Stimulated activated CD4-positive, alpha-beta T cell treated with anti-CD3 and anti-CD28 coated beads, Interleukin-2, amount 100 ng/mL, for 48 hours (primary cell): ENCODE measurements at regions not wholly inside any gene's neighbourhood (a gene's known extent, or its start where the extent isn't known, plus 50 kb on each side); places are given as distances from the start of the nearest gene placed in this dataset.

Experiments used
- DNase-seq, 2 donors: peaks; one replicate each; pipeline ENCODE4 v3.0.0-alpha.2; 2020

DNA sequence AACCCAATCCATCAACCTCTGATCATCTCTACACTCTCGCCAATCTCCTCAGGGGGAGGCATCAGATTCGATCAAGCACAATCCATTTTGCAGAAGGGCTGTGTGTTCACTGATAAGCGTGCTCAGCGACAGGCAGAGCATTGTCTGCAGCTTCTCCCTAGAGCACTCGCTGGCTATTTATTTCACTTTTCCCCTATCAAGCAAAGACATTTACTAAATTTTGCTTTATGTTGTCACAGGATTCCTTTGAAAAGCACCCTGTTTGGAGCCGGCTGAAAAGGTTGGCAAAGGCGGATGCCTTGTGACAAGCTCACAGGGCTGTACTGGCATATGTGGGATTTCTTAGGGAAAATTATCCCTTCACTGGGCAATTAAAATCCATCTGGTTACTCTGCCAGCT, 1381.5 kb upstream of the TENM4 start:
- no peak for DNase-seq

DNA sequence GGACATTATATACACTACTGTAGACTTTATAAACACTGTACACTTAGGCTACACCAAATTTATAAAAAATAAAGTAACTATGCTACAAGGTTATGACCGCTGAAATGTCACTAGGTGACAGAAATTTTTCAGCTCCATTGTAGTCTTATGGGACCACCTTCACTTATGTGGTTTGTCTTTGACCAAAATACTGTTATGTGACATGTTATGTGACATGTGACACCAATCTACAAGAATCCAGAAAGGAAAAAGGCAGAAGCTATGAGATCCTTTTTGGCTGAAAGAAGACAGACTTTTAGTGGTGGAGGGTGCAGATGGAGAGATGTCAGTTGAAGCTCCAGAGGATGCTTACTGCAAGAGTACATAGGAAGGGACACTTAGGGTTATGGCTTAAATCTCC, 1378.4 kb upstream of the TENM4 start:
- DNase-seq: no peak

DNA sequence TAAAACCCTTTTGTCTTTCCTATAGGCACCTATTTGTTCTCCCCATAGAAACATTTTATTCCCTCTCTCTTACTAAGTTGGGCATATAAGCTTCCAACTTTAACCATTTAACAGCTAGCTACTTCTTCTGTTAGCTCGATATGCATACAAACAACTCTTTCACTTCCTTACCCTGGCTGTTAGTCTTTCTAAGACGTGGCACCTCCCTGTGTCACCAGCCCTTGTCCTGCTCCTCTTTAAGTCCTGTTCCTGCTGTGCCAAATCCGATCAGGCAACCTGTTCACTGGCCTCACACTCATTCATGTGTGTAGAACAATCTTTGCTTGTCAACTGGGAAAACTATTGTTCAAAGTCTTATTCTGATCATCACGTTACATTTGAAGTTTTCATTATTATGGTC, 1376.1 kb upstream of the TENM4 start:
- DNase-seq: no peak

DNA sequence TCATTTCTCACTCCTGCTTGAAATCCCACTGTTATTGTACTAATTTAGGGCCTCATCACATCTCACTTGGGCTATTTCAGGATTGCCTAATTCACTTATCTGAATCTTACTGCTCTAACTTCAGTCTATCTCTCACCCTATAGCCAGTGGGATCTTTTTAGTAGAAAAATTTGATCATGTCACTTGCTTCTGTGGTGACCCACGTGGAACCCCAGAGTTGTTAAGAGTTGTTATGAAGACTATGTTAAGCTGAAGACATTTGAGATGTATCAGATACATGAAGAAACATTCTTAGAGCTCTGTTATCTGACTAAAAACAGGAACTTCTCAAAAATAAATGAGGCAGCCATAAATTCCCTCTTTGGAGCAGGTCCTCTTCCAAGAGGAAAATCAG, 1375.6 kb upstream of the TENM4 start:
- no peak for DNase-seq

DNA sequence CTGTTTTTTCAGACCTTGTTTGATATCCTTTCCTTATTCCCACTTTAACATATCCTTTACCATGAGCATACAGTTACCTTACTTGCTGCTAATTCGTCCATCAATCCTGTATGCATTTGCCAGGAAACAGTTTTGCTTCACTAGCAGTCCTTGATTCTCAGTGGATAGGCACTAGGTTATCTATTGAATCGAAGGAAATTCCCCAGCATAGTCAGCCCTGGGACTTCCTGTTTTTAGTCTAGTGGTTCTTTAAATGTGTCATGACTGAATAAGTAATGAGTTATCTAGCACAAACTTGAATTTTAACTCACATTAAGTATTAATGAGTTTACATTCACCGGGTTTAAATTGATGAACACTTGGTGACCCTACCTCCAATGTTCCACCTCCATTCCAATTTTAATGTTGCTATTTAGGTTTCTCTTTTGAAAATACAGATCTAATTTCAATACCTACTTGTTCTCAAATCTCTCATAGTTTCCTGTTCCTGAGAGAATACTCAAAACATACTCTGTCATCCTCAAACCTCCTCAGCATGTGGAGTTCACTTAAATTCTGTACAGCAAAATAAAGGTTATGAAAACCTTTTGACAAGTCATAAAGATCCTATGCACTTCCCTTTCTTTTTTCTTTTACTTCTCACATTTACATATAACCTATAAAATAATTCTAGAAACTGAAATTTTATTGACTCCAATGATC, 1375.1 kb upstream of the TENM4 start:
- DNase-seq: no peak

DNA sequence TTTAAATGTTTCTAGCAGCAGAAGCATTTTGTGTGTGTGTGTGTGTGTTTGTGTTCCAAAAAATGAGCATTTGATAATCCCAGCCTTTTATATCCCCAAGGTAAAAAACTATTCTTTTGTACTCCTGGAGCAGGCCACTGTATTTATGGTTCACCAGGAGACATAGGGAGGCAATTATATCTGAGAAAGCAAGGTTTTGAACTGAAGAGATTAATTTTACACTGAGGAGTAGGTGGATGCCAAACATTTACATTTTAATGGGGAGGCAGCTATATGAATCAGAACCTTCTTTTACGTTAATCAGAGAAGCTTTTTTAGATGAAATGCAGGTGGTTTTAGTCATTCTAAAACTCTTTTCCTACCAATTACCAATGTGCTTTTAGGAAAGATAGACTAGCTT, 1374.0 kb upstream of the TENM4 start:
- no peak for DNase-seq

DNA sequence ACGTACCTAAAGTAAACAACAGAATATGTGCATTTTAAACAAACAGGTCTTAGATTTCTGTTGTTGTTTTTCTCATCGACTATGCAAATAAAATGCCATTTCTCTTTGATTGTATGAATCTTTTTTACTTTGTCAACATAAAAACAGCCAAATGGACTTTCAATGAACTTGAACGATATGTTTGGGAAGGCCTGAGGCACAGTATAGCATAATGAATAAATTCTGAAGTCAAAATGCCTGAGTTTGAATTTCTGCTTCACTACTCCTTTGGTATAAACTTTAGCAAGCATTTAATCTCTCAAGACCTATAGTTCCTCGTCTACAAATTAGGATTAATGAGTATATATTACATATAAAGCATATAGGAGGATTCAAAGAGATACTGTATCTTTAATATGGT, 1369.9 kb upstream of the TENM4 start:
- no peak for DNase-seq

DNA sequence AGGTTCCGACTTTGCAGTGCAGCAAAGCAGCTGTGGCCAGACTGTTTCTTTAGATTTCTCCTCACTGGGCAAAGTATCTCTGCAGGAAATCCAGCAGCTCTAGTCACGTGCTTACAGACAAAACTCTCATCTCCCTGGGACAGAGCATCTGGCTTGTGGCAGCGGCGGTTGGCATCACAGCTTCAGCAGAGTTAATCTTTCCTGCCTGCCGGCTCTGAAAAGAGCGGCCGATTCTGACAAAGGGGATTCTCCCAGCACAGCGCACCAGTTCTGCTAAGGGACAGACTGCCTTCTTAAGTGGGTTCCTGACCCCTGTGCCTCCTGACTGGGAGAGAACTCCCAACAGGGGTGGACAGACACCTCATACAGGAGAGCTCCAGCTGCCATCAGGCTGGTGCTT, 1357.3 kb upstream of the TENM4 start:
- no peak for DNase-seq

DNA sequence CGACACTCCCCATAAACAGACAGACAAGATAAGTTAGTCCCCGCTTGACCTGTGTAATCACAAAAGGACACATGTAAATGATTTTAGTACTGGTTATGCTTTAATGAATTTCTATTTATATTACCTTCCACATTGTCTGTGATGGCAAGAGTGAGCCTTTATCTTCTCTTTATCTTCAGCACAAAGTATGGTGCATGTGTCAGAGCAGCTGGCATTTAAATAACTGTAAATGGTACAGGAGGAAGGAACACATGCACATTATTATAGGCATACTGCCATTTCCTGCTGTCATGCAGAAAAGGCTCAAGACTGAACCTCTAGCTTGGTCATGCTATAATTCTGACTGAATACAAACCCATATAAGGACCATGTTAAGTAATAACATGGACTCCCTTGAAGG, 1342.7 kb upstream of the TENM4 start:
- no peak for DNase-seq

DNA sequence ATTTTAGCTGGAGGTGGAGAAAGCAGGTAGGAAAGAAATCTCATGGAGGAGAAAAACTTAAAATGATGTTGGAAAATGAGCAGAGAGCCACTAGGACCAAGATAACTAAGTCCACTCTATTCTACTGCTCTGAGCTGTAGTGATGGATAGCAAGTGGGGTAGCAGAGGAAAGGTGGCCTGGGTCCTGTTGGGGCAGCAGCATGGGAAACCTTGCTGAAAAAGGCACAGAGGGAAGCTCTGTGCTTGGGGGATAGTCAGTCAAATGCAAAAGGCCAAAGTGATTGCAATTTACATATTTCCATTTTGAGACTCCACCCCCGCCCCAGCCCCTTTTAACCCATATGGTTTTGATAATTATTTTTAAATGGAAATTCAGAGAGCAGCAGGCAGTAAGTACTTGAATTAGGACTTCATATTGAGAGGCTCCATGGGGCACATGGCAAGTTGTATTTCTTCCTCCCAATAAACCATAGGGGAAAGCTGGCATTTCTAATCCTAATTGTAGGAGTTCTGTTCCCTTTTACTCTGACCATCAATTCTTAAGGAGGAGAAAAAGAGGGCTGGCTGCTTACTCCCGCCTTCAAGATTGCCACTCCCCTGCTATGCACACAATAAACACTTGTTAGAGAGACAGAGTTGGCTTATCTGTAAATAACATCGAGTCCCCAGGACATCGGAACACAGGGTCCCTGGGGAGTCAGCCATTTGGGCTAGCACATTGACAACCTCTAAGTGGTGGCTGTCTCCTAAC, 1341.5 kb upstream of the TENM4 start:
- DNase-seq: no peak

DNA sequence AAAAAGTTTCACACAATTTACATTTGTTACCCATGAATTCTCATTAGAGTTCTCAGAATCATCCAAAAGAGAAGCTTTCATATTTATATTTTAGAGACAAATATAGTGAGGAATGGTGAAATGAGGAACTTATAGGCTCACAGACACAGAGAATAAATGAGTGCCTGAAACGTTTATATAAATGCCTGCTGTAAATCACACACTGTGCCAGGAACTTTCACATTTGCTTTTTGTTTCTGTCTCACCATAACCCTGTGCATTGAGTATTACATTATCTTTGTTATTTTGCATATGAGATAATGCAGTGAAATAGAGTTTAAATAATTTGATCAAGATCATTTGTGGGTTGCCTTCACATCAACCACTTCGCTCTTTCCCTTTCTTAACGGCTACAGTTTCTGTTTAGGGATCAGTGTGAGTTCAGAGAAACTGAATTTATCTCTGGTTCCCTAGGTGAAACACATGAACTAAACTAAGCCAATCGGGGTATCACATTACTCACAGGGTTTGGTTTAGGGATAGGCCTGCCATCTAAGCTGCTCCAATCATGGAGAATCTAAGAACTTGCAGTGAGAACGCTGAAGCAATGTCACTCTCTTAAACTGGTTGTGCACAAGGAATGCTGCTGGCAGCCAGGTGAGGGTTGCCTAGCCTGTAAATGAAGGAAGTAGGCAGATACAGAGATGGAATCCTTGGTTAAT, 1339.2 kb upstream of the TENM4 start:
- no peak for DNase-seq

DNA sequence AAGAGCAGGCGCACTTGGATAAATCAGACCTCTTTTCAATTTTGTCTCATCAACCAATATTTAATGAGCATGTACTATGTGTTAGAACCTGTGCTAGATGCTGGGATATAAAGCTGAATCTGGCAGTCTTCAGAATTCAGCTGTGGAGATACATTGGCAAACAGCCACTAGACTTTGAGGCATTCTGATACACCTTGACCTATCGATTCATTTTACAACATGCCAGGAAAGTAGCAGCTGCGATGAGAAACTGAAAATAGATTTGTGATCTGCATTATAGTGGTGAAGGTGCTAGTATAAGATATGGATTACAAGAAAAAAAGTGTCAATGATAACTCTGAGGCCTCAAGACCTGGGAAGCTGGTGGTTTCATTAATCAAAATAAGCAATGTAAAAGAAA, 1338.1 kb upstream of the TENM4 start:
- DNase-seq: no peak

DNA sequence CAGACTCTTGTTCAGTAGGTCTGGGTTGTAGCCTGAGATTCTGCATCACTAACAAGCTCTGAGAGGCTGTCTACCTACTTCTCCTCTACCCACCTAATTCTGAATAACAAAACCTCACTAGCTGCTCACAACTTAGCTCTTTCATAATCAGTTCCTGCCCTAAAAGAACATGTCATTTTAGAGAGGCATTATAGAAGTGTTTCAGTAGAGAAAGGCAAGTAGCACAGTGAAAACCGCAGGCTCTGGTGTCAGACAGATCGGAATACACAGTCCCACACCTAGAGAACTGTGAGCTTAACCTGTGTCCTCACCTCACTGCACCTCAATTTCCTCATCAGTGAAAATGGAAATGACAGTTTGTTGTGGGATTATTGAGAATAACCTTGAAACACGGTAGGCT, 1337.6 kb upstream of the TENM4 start:
- no peak for DNase-seq

DNA sequence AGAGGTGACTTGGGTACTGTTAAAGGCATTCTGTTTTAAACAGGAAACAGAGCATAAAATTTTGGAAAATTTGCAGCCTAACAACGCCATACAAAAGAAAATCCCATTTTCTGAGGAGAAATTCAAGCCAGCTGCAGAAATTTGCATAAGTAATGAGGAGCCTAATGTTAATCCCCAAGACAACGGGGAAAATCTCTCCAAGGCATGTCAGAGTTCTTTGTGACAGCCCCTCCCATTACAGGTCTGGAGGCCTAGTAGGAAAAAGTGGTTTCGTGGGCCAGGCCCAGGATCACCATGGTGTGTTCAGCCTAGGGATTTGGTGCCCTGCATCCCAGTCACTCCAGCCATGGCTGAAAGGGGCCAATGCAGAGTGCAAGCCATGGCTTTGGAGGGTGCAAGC, 1333.1 kb upstream of the TENM4 start:
- DNase-seq: no peak

DNA sequence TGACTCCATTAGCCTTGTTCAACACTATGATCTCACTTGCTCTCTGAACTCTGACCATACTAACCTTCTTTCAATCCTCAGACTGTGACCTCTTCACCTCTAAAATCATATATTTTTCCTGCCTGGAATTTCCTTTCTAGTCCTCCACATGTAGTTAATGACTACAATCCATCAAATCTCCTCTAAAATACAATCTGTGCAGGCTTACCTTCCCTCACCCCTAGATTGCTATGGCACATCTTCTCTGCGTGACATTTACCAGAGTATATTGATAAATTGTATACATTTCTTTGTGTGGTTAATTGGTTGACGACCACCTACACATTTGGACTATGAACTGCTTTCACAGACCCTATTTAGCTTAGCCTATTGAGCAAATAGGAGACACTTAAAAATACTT, 1330.2 kb upstream of the TENM4 start:
- DNase-seq: no peak

DNA sequence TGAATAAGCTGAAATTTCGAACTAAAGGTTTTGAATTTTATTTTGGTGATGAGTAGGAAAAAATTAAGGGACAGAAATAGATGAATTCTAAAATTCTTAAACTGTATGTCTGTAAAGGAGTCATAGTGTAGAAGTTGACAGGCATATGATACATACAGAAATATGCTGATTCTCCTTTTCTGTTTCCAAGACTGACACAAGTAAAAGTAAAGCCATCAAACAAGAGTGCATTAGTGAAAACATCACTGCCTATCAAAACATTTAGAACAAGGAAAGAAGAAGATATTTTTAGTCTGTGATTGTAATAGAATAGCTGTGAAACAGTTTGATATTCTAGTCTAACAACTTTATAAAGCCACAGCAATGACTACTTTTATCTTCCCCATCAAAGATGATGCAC, 1318.0 kb upstream of the TENM4 start:
- DNase-seq: no peak

DNA sequence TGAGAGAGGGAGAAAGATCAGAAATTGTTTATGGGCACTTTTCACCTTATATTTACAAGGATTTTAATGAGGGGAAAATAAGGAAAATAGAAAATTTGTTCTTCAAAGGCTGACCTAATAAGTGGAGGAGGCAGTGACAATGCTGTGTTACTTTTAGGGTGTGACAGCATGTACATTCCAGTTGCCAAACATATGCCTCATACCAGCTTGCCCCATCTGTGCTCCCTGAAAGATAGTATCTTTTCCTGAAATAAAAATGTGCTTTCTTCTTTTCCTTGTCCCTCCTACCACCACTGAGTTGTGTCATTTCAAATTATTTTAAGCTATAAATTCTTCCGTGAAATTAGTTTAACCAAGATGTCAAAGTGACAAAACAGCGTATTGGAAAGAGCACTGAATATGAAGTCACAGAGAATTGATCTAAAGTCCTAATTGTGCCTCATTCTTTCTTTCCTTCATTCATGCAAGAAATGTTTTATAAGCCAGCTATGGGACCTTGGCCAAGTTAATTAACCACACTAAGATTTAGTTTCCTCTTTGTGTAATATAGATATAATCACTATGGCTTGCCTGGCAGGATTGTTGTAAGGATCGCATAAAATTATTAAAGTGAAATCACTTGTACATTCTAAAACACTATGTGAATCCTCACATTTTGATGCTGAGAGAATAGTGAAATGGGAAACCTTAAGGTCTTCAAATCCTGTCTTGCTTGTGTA, 1307.5 kb upstream of the TENM4 start:
- no peak for DNase-seq

DNA sequence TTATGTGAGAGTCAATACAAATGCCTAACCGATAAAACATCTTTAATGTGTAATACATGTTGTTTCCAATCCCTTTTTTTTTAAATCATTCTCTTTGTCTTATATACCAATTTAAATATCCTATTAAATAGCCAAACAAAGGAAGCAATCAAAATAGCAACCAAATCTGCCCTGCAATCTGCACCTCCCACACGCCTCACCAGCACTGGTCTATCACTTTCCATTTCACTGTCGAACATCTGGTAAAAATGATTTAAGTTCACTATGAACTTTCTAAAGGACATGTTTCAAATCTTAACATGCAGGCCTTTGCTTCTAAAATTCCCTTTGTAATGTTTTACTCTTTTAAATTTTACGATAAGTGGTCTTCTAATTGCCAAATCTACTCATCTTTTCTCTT, 1305.5 kb upstream of the TENM4 start:
- no peak for DNase-seq

DNA sequence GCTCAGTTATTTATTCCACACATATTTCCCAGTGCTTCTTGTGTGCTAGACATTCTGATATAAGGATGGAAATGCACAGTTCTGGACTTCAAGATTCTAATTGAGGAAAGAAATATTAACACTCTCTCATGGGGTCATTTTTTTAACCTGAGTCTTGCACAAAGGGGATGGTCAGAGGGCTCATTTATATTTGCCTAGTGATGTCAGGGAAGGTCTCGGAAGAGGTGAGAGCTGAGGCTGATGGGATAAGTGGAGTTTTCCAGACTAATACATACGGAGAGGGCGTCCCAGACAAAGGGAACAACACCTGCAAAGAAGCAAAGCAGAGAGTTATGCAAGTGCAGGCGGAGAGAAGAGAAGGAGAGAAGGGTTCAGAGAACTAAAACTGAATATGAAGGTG, 1304.6 kb upstream of the TENM4 start:
- DNase-seq: no peak

DNA sequence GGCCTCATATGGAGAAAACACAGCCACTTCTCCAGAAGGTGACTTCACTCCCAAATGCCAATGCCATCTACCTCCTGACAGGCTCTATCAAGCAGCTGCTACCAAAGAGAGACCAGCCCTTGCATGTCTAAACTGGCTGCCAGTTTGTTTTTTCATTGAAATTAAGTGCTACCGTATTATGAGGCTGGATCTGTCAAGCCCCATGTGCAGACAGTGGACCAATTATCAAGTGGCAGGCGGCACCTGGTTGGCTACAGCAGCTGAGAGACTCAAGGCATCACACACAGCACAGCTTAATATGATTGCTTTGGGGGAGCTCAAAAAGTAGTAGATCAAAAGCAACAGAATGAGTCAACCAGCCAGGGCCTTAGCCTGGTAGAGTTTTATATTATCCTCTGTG, 1293.0 kb upstream of the TENM4 start:
- DNase-seq: no peak

DNA sequence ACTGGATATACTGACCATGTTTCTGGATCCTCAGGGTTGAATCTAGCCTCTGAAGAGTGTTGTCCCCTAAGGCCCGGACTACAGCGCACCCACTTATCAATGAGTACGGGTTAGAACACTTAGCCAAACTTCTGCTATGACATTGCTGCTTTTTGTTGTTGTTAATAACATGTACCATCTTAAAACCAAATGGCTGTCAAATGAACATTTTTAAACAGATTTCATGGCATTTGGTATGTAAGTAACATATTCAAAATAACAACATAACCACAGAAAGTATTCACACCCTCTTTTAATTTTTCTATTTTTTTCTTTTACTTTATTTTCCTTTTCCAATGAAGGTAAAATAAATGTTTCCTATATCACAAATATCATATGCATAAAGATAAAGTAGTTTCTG, 1292.5 kb upstream of the TENM4 start:
- no peak for DNase-seq

DNA sequence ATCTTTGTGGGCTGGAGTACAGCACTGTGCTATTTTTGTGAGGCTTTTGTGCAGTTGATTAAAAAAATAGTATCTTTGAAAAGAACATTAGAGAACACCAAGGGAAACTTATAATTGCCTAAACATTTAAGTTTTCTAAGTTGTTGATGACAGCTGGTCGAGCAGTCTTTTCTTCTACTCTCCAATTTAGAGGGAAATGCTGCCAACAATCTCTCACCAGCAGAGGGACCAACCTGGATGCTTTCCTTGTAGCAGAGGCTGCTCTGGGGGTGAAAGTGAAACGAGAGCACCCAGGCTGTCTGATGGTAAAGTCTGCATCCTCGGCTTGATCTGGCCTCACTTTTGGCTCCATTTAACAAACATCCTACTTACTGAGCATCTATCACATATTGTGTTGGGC, 1286.5 kb upstream of the TENM4 start:
- DNase-seq: no peak

DNA sequence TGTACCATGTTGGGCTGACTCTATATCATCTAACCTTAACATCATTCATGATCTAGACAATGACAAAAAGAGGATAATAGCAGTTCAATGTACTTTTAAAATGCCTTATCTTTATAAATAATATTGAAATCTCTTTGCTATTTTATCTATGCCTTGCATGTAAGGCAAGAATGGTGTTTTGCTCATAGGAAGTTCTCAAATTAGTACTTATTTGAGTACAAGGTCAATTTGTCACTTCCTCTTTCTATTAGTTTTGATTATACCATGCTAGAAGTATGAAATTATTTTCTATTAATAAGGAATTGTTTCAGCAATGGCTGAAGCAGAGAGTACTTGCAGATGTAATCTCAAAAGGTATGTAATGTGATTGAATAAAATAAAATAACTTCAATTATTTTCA, 1285.4 kb upstream of the TENM4 start:
- no peak for DNase-seq

DNA sequence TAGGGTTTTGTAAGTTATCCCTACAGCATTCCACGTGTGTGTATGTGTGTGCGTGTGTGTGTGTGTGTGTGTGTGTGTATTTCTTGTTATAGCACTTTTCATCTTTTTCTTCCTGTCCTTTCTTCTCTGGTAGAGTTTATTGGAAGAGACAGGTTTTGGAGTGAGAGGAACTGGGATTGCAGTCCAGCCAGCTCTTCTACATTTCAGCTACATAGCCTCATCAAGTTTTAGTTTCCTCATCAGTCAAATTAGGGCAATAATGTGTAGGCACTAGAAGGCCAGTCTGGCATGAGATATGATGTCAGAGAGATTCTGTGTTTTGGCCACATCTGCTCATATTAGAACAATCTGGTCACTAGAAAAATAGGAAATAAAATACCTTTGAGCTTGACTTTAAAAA, 1283.5 kb upstream of the TENM4 start:
- DNase-seq: no peak
